ENCODE measurements at regions not wholly inside any gene's neighbourhood (a gene's known extent, or its start where the extent isn't known, plus 50 kb on each side); places are given as distances from the start of the nearest gene placed in this dataset.

GRCh38 chr11:130787092-130787616 lies 129.1 kb downstream of the SNX19 start:
- intact Hi-C loops (cut with DNase I) = no loop called here
- H3K9me3 ChIP-seq = no peaks in the 10 kb centered on the region
- no peak for DNase-seq (ENCODE audit: low spot score in 2 of 2)
- peaks cover 2 to 24% of the 10 kb centered on the region in 2 donors for H3K4me1 ChIP-seq
- H3K36me3 ChIP-seq = no peaks in the 10 kb centered on the region
- no peak for TF ChIP-seq CTCF (IDR thresholded peaks at IDR 0.05)
- no peaks in the 10 kb centered on the region for H3K27me3 ChIP-seq
- no peak overlapping the region for H3K4me3 ChIP-seq
- H3K27ac ChIP-seq = no peak overlapping the region

- intact Hi-C loops (cut with DNase I) = no loop called here
- H3K27me3 ChIP-seq = no peaks in the 10 kb centered on the region
- no peak overlapping the region for H3K4me3 ChIP-seq
- DNase-seq (ENCODE audit: low spot score in 2 of 2) = no peak
- no peak for TF ChIP-seq CTCF (IDR thresholded peaks at IDR 0.05)
- H3K27ac ChIP-seq = no peak overlapping the region
- no peaks in the 10 kb centered on the region for H3K9me3 ChIP-seq
- H3K4me1 ChIP-seq = peaks cover 0 to 17% of the 10 kb centered on the region in 2 donors
- no peaks in the 10 kb centered on the region for H3K36me3 ChIP-seq
Measured at GRCh38 chr11:130787973-130788570, 128.2 kb downstream of the SNX19 start.

- H3K27me3 ChIP-seq = no peaks in the 10 kb centered on the region
- H3K4me3 ChIP-seq = no peak overlapping the region
- no peak for DNase-seq (ENCODE audit: low spot score in 2 of 2)
- no peak for TF ChIP-seq CTCF (IDR thresholded peaks at IDR 0.05)
- H3K4me1 ChIP-seq = peaks cover 0 to 11% of the 10 kb centered on the region in 2 donors
- intact Hi-C loops (cut with DNase I) = no loop called here
- no peaks in the 10 kb centered on the region for H3K9me3 ChIP-seq
- no peaks in the 10 kb centered on the region for H3K36me3 ChIP-seq
- H3K27ac ChIP-seq = no peak overlapping the region
Measured at GRCh38 chr11:130789056-130789640, 127.1 kb downstream of the SNX19 start.

- intact Hi-C loops (cut with DNase I) = no loop called here
- Histone ChIP-seq H3K27me3 (no peaks in the 10 kb centered on the region), H3K36me3 (no peaks in the 10 kb centered on the region), H3K4me1 (peaks cover 0 to 11% of the 10 kb centered on the region in 2 donors), H3K4me3 (no peak overlapping the region), H3K27ac (no peak overlapping the region), H3K9me3 (no peaks in the 10 kb centered on the region)
- no peak for DNase-seq (ENCODE audit: low spot score in 2 of 2)
- no peak for TF ChIP-seq CTCF (IDR thresholded peaks at IDR 0.05)
Measured at GRCh38 chr11:130790689-130791088, 125.6 kb downstream of the SNX19 start.

- no peak for DNase-seq (ENCODE audit: low spot score in 2 of 2)
- TF ChIP-seq CTCF (IDR thresholded peaks at IDR 0.05) = no peak
- H3K27ac ChIP-seq = no peak overlapping the region
- H3K36me3 ChIP-seq = no peaks in the 10 kb centered on the region
- no peaks in the 10 kb centered on the region for H3K9me3 ChIP-seq
- H3K4me1 ChIP-seq = no peaks in the 10 kb centered on the region
- no peaks in the 10 kb centered on the region for H3K27me3 ChIP-seq
- no peak overlapping the region for H3K4me3 ChIP-seq
- intact Hi-C loops (cut with DNase I) = no loop called here
Measured at GRCh38 chr11:130792772-130793171, 123.5 kb downstream of the SNX19 start.
